Neural crest cell (in vitro differentiated cells): ENCODE measurements at regions not wholly inside any gene's neighbourhood (a gene's known extent, or its start where the extent isn't known, plus 50 kb on each side); places are given as distances from the start of the nearest gene placed in this dataset.

Experiments used
- DNase-seq: peaks from one replicate; pipeline ENCODE4 v3.0.0; 2021; ENCODE audit warnings: low read depth, mixed read lengths, low spot score
- H3K27ac Mint-ChIP-seq: one replicate; pipeline ENCODE4 v1.8.0; 2021; ENCODE audit warnings: mild to moderate bottlenecking, mixed read lengths; ENCODE audit not compliant: unreplicated experiment
- H3K27me3 Mint-ChIP-seq: 2 replicates; pipeline ENCODE4 v1.8.0; 2021; ENCODE audit warnings: low read depth, mild to moderate bottlenecking, mixed read lengths
- H3K36me3 Mint-ChIP-seq: 2 replicates; pipeline ENCODE4 v1.8.0; 2021; ENCODE audit warnings: low read depth, mild to moderate bottlenecking, mixed read lengths
- H3K4me1 Mint-ChIP-seq: 2 replicates; pipeline ENCODE4 v1.8.0; 2021; ENCODE audit warnings: mixed read lengths
- H3K4me3 Mint-ChIP-seq: one replicate; pipeline ENCODE4 v1.8.0; 2021; ENCODE audit warnings: mild to moderate bottlenecking, mixed read lengths
- H3K9me3 Mint-ChIP-seq: 2 replicates; pipeline ENCODE4 v1.8.0; 2021; ENCODE audit warnings: mixed read lengths
- TF ChIP-seq, protein P1 (sequence below): fragments of 200-600 bp; sonication (generic); conservative IDR thresholded peaks from 2 replicates; pipeline ENCODE4 v1.5.0; 2021; ENCODE audit warnings: antibody characterized with exemption, mild to moderate bottlenecking

- Mint-ChIP-seq H3K27ac (no peak overlapping the region), H3K4me1 (no peaks in the 10 kb centered on the region), H3K9me3 (no peaks in the 10 kb centered on the region), H3K27me3 (no peaks in the 10 kb centered on the region), H3K4me3 (no peak overlapping the region), H3K36me3 (no peaks in the 10 kb centered on the region)
- no peak for DNase-seq
- TF ChIP-seq, protein P1, sequence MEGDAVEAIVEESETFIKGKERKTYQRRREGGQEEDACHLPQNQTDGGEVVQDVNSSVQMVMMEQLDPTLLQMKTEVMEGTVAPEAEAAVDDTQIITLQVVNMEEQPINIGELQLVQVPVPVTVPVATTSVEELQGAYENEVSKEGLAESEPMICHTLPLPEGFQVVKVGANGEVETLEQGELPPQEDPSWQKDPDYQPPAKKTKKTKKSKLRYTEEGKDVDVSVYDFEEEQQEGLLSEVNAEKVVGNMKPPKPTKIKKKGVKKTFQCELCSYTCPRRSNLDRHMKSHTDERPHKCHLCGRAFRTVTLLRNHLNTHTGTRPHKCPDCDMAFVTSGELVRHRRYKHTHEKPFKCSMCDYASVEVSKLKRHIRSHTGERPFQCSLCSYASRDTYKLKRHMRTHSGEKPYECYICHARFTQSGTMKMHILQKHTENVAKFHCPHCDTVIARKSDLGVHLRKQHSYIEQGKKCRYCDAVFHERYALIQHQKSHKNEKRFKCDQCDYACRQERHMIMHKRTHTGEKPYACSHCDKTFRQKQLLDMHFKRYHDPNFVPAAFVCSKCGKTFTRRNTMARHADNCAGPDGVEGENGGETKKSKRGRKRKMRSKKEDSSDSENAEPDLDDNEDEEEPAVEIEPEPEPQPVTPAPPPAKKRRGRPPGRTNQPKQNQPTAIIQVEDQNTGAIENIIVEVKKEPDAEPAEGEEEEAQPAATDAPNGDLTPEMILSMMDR: no peak
Observed at GRCh38 chr3:146854523-146854922, 249.4 kb upstream of the PLSCR5 start.

GRCh38 chr3:146851665-146852064 lies 246.5 kb upstream of the PLSCR5 start:
- Mint-ChIP-seq H3K36me3 (no peaks in the 10 kb centered on the region), H3K27me3 (no peaks in the 10 kb centered on the region), H3K9me3 (no peaks in the 10 kb centered on the region), H3K4me3 (no peak overlapping the region), H3K4me1 (no peaks in the 10 kb centered on the region), H3K27ac (no peak overlapping the region)
- TF ChIP-seq, protein P1: no peak
- DNase-seq: no peak

- no peak overlapping the region for H3K4me3 Mint-ChIP-seq
- no peaks in the 10 kb centered on the region for H3K9me3 Mint-ChIP-seq
- H3K4me1 Mint-ChIP-seq: no peaks in the 10 kb centered on the region
- H3K27ac Mint-ChIP-seq: no peak overlapping the region
- no peaks in the 10 kb centered on the region for H3K36me3 Mint-ChIP-seq
- DNase-seq: no peak
- TF ChIP-seq, protein P1: no peak
- no peaks in the 10 kb centered on the region for H3K27me3 Mint-ChIP-seq
Observed at GRCh38 chr3:146845361-146845760, 240.2 kb upstream of the PLSCR5 start.

- TF ChIP-seq, protein P1: no peak
- H3K9me3 Mint-ChIP-seq: no peaks in the 10 kb centered on the region
- H3K4me3 Mint-ChIP-seq: no peak overlapping the region
- H3K27me3 Mint-ChIP-seq: no peaks in the 10 kb centered on the region
- H3K4me1 Mint-ChIP-seq: no peaks in the 10 kb centered on the region
- no peak overlapping the region for H3K27ac Mint-ChIP-seq
- H3K36me3 Mint-ChIP-seq: no peaks in the 10 kb centered on the region
- no peak for DNase-seq
Observed at GRCh38 chr3:146843476-146843875, 238.3 kb upstream of the PLSCR5 start.

DNA sequence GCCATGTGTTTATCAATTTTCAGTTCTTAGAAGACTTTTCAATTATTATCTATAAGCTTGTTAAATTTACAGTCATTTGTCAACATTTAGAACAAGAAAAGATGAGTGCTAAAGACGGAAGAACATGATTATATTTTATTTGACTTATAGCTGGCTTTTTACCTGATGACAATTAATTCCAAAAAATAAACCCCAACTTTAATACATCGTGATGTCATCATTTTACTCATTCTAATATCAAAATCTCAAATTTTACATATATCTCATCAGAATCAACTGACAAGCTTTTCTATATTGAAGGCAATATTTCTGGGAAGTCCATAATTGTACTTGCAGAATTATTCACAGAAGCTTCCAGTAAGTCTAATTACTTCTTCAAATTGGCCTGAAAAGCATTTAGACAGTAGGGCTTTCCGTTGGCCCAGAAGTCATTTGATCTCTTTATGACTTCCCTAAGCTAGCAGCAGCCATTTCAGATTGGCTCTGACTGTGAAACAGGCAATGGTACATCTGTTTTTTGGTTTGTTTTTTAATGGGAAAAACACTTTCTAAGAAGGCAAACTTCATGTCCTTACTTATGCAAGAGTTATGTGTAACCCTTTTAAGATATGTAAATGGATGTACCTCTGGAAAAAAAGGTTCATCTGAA lies 234.7 kb upstream of the PLSCR5 start:
- no peak for DNase-seq
- Mint-ChIP-seq H3K9me3 (no peaks in the 10 kb centered on the region), H3K36me3 (no peaks in the 10 kb centered on the region), H3K4me3 (no peak overlapping the region), H3K4me1 (no peaks in the 10 kb centered on the region), H3K27me3 (no peaks in the 10 kb centered on the region), H3K27ac (no peak overlapping the region)
- TF ChIP-seq, protein P1: no peak
